ENCODE measurements at regions not wholly inside any gene's neighbourhood (a gene's known extent, or its start where the extent isn't known, plus 50 kb on each side); places are given as distances from the start of the nearest gene placed in this dataset.

GRCh38 chr13:87094646-87095045, 576.5 kb upstream of the SLITRK5 start:
- TF ChIP-seq EZH2 (IDR thresholded peaks at IDR 0.05; ENCODE audit: low read length) (no peak), CTCF (optimal IDR thresholded peaks at IDR 0.05 in 1 of 3, IDR thresholded peaks at IDR 0.05 in 1 of 3, conservative IDR thresholded peaks at IDR 0.05 in 1 of 3; ENCODE audit: extremely low read depth in 1 of 3, insufficient read depth in 2 of 3, low read length in 3 of 3) (no peak)
